ENCODE measurements at regions not wholly inside any gene's neighbourhood (a gene's known extent, or its start where the extent isn't known, plus 50 kb on each side); places are given as distances from the start of the nearest gene placed in this dataset.

- Histone ChIP-seq H3K36me3 (ENCODE audit: control insufficient read depth, insufficient read depth, low read length) (no peaks in the 10 kb centered on the region), H3K9me3 (ENCODE audit: control insufficient read depth, low read length) (no peaks in the 10 kb centered on the region), H3K4me1 (ENCODE audit: control insufficient read depth, insufficient read depth, low read length, poor library complexity, severe bottlenecking) (no peaks in the 10 kb centered on the region), H3K4me3 (ENCODE audit: extremely low read depth, insufficient read depth, low read length, poor library complexity, severe bottlenecking) (no peak overlapping the region), H3K27ac (ENCODE audit: low read depth, low read length, severe bottlenecking) (no peak overlapping the region)
- whole genome bisulfite sequencing, 2 experiments (ENCODE audit: insufficient coverage in 2 of 2), result 74 to 89% methylated on average over 4 of the region's 5 CpGs
These were observed 148.2 kb downstream of the FAM161A start for GRCh38 chr2:61705625-61706024.

- 60 to 71% methylated on average over 1 of the region's 2 CpGs for whole genome bisulfite sequencing, 2 experiments (ENCODE audit: insufficient coverage in 2 of 2)
- Histone ChIP-seq H3K36me3 (ENCODE audit: control insufficient read depth, insufficient read depth, low read length) (no peaks in the 10 kb centered on the region), H3K4me3 (ENCODE audit: extremely low read depth, insufficient read depth, low read length, poor library complexity, severe bottlenecking) (no peak overlapping the region), H3K4me1 (ENCODE audit: control insufficient read depth, insufficient read depth, low read length, poor library complexity, severe bottlenecking) (no peaks in the 10 kb centered on the region), H3K27ac (ENCODE audit: low read depth, low read length, severe bottlenecking) (no peak overlapping the region), H3K9me3 (ENCODE audit: control insufficient read depth, low read length) (no peaks in the 10 kb centered on the region)
These were observed 149.5 kb downstream of the FAM161A start for GRCh38 chr2:61704364-61704763.

- Histone ChIP-seq H3K4me3 (ENCODE audit: extremely low read depth, insufficient read depth, low read length, poor library complexity, severe bottlenecking) (no peak overlapping the region), H3K27ac (ENCODE audit: low read depth, low read length, severe bottlenecking) (no peak overlapping the region), H3K4me1 (ENCODE audit: control insufficient read depth, insufficient read depth, low read length, poor library complexity, severe bottlenecking) (no peaks in the 10 kb centered on the region), H3K9me3 (ENCODE audit: control insufficient read depth, low read length) (no peaks in the 10 kb centered on the region), H3K36me3 (ENCODE audit: control insufficient read depth, insufficient read depth, low read length) (no peaks in the 10 kb centered on the region)
- no CpG with 5 or more reads among the region's 2 CpGs for WGBS, 2 experiments (ENCODE audit: insufficient coverage in 2 of 2)
These were observed 151.8 kb downstream of the FAM161A start for GRCh38 chr2:61702088-61702467.

GRCh38 chr2:61700464-61700863 lies 153.4 kb downstream of the FAM161A start:
- no peaks in the 10 kb centered on the region for H3K9me3 ChIP-seq (ENCODE audit: control insufficient read depth, low read length)
- H3K27ac ChIP-seq (ENCODE audit: low read depth, low read length, severe bottlenecking), result no peak overlapping the region
- no peak overlapping the region for H3K4me3 ChIP-seq (ENCODE audit: extremely low read depth, insufficient read depth, low read length, poor library complexity, severe bottlenecking)
- H3K4me1 ChIP-seq (ENCODE audit: control insufficient read depth, insufficient read depth, low read length, poor library complexity, severe bottlenecking), result no peaks in the 10 kb centered on the region
- WGBS, 2 experiments (ENCODE audit: insufficient coverage in 2 of 2), result 76 to 80% methylated on average over 1 to 3 of the region's 4 CpGs
- H3K36me3 ChIP-seq (ENCODE audit: control insufficient read depth, insufficient read depth, low read length), result no peaks in the 10 kb centered on the region

GRCh38 chr2:61694312-61695274 lies 156.4 kb upstream of the XPO1 start:
- H3K4me1 ChIP-seq (ENCODE audit: control insufficient read depth, insufficient read depth, low read length, poor library complexity, severe bottlenecking), result no peaks in the 10 kb centered on the region
- H3K9me3 ChIP-seq (ENCODE audit: control insufficient read depth, low read length), result no peaks in the 10 kb centered on the region
- WGBS, 2 experiments (ENCODE audit: insufficient coverage in 2 of 2), result 23 to 29% methylated on average over 12 to 26 of the region's 47 CpGs
- H3K27ac ChIP-seq (ENCODE audit: low read depth, low read length, severe bottlenecking), result no peak overlapping the region
- H3K4me3 ChIP-seq (ENCODE audit: extremely low read depth, insufficient read depth, low read length, poor library complexity, severe bottlenecking), result peak overlapping the region; percentile 44
- no peaks in the 10 kb centered on the region for H3K36me3 ChIP-seq (ENCODE audit: control insufficient read depth, insufficient read depth, low read length)

GRCh38 chr2:61693744-61694143 lies 155.6 kb upstream of the XPO1 start:
- H3K9me3 ChIP-seq (ENCODE audit: control insufficient read depth, low read length), result no peaks in the 10 kb centered on the region
- no peak overlapping the region for H3K27ac ChIP-seq (ENCODE audit: low read depth, low read length, severe bottlenecking)
- no peaks in the 10 kb centered on the region for H3K4me1 ChIP-seq (ENCODE audit: control insufficient read depth, insufficient read depth, low read length, poor library complexity, severe bottlenecking)
- 100% methylated on average over 1 to 2 of the region's 2 CpGs for WGBS, 2 experiments (ENCODE audit: insufficient coverage in 2 of 2)
- H3K36me3 ChIP-seq (ENCODE audit: control insufficient read depth, insufficient read depth, low read length), result no peaks in the 10 kb centered on the region
- H3K4me3 ChIP-seq (ENCODE audit: extremely low read depth, insufficient read depth, low read length, poor library complexity, severe bottlenecking), result no peak overlapping the region

GRCh38 chr2:61690078-61690596 lies 152.0 kb upstream of the XPO1 start:
- no peaks in the 10 kb centered on the region for H3K9me3 ChIP-seq (ENCODE audit: control insufficient read depth, low read length)
- no peak overlapping the region for H3K4me3 ChIP-seq (ENCODE audit: extremely low read depth, insufficient read depth, low read length, poor library complexity, severe bottlenecking)
- H3K4me1 ChIP-seq (ENCODE audit: control insufficient read depth, insufficient read depth, low read length, poor library complexity, severe bottlenecking), result no peaks in the 10 kb centered on the region
- H3K27ac ChIP-seq (ENCODE audit: low read depth, low read length, severe bottlenecking), result no peak overlapping the region
- H3K36me3 ChIP-seq (ENCODE audit: control insufficient read depth, insufficient read depth, low read length), result no peaks in the 10 kb centered on the region

- Histone ChIP-seq H3K4me3 (ENCODE audit: extremely low read depth, insufficient read depth, low read length, poor library complexity, severe bottlenecking) (no peak overlapping the region), H3K27ac (ENCODE audit: low read depth, low read length, severe bottlenecking) (no peak overlapping the region), H3K4me1 (ENCODE audit: control insufficient read depth, insufficient read depth, low read length, poor library complexity, severe bottlenecking) (no peaks in the 10 kb centered on the region), H3K36me3 (ENCODE audit: control insufficient read depth, insufficient read depth, low read length) (no peaks in the 10 kb centered on the region), H3K9me3 (ENCODE audit: control insufficient read depth, low read length) (no peaks in the 10 kb centered on the region)
- 92 to 95% methylated on average over 4 to 5 of the region's 5 CpGs for WGBS, 2 experiments (ENCODE audit: insufficient coverage in 2 of 2)
These were observed 151.4 kb upstream of the XPO1 start for GRCh38 chr2:61689568-61689967.

GRCh38 chr2:61688369-61689334 lies 150.5 kb upstream of the XPO1 start:
- 88 to 99% methylated on average over 11 to 14 of the region's 17 CpGs for WGBS, 2 experiments (ENCODE audit: insufficient coverage in 2 of 2)
- Histone ChIP-seq H3K27ac (ENCODE audit: low read depth, low read length, severe bottlenecking) (no peak overlapping the region), H3K9me3 (ENCODE audit: control insufficient read depth, low read length) (no peaks in the 10 kb centered on the region), H3K4me3 (ENCODE audit: extremely low read depth, insufficient read depth, low read length, poor library complexity, severe bottlenecking) (no peak overlapping the region), H3K36me3 (ENCODE audit: control insufficient read depth, insufficient read depth, low read length) (no peaks in the 10 kb centered on the region), H3K4me1 (ENCODE audit: control insufficient read depth, insufficient read depth, low read length, poor library complexity, severe bottlenecking) (no peaks in the 10 kb centered on the region)

GRCh38 chr2:61679096-61679495 lies 140.9 kb upstream of the XPO1 start:
- Histone ChIP-seq H3K36me3 (ENCODE audit: control insufficient read depth, insufficient read depth, low read length) (no peaks in the 10 kb centered on the region), H3K9me3 (ENCODE audit: control insufficient read depth, low read length) (peaks cover 18% of the 10 kb centered on the region), H3K4me1 (ENCODE audit: control insufficient read depth, insufficient read depth, low read length, poor library complexity, severe bottlenecking) (no peaks in the 10 kb centered on the region), H3K4me3 (ENCODE audit: extremely low read depth, insufficient read depth, low read length, poor library complexity, severe bottlenecking) (no peak overlapping the region), H3K27ac (ENCODE audit: low read depth, low read length, severe bottlenecking) (no peak overlapping the region)
- WGBS, 2 experiments (ENCODE audit: insufficient coverage in 2 of 2), result 89 to 90% methylated on average over 4 to 5 of the region's 5 CpGs

Data from mesodermal cell (in vitro differentiated cells).